Stimulated activated CD4-positive, alpha-beta T cell treated with anti-CD3 and anti-CD28 coated beads, Interleukin-2, amount 100 ng/mL, for 24 hours (primary cell): ENCODE measurements at regions not wholly inside any gene's neighbourhood (a gene's known extent, or its start where the extent isn't known, plus 50 kb on each side); places are given as distances from the start of the nearest gene placed in this dataset.

Experiments
- DNase-seq, 2 donors: peaks; one replicate each; pipeline ENCODE4 v3.0.0-alpha.2; 2020

- no peak for DNase-seq
These were observed 87.2 kb upstream of the TOX3 start for GRCh38 chr16:52634104-52634503.

- no peak for DNase-seq
These were observed 86.3 kb upstream of the TOX3 start for GRCh38 chr16:52633230-52633629.

- no peak for DNase-seq
These were observed 84.8 kb upstream of the TOX3 start for GRCh38 chr16:52631711-52632110.

- DNase-seq, result no peak
These were observed 83.8 kb upstream of the TOX3 start for GRCh38 chr16:52630711-52631110.

GRCh38 chr16:52629296-52629695 is 82.4 kb upstream of the TOX3 start:
- DNase-seq, result no peak

GRCh38 chr16:52624891-52625290 is 77.9 kb upstream of the TOX3 start:
- DNase-seq, result no peak

- DNase-seq, result no peak
These were observed 74.7 kb upstream of the TOX3 start for GRCh38 chr16:52621651-52622050.

GRCh38 chr16:52618753-52619497 is 72.0 kb upstream of the TOX3 start:
- DNase-seq, result no peak

GRCh38 chr16:52617591-52617990 is 70.6 kb upstream of the TOX3 start:
- no peak for DNase-seq

- no peak for DNase-seq
These were observed 66.6 kb upstream of the TOX3 start for GRCh38 chr16:52613508-52613907.

- no peak for DNase-seq
These were observed 65.1 kb upstream of the TOX3 start for GRCh38 chr16:52611817-52612673.

- no peak for DNase-seq
These were observed 56.1 kb upstream of the TOX3 start for GRCh38 chr16:52603015-52603414.

GRCh38 chr16:52597772-52598483 is 51.0 kb upstream of the TOX3 start:
- DNase-seq, result no peak

GRCh38 chr16:52597073-52597771 is 50.3 kb upstream of the TOX3 start:
- no peak for DNase-seq
